Endothelial cell of hepatic sinusoid (primary cell): ENCODE measurements at regions not wholly inside any gene's neighbourhood (a gene's known extent, or its start where the extent isn't known, plus 50 kb on each side); places are given as distances from the start of the nearest gene placed in this dataset.
"Not testable (repeated sequence)": the region's sequence is repeated elsewhere in the genome, so short reads cannot be mapped to it uniquely, and the experiment has no call there.

Experiments used
- in situ Hi-C: cut with HindIII; loops from 2 replicates; pipeline ENCODE4 v1.10.0; 2017; ENCODE audit warnings: low sequenced_read_pairs

DNA sequence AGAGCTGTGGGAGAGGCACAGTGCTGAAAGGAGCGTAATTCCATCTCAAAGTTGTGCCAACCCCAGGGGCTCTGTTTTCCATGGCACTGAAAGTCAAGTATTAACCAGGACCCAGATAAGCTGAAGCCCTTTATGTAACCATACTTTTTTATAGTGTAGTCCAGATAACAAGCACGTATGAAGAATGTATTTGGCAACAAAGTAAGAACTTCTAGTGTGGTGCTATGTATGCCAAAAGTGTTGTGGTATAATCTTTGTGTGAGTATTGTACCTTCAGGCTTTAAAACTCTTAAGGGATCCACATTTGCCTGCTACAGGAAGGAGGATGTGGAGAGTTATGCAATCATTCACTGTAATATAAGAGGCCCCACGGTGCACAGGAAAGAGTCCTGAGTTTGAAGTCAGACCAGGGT lies 129.4 kb downstream of the IBTK start:
- in situ Hi-C loops: loop anchor here (5.0 kb wide), 1 partner anchor 49 kb away; no protein-coding TSS in a partner anchor

DNA sequence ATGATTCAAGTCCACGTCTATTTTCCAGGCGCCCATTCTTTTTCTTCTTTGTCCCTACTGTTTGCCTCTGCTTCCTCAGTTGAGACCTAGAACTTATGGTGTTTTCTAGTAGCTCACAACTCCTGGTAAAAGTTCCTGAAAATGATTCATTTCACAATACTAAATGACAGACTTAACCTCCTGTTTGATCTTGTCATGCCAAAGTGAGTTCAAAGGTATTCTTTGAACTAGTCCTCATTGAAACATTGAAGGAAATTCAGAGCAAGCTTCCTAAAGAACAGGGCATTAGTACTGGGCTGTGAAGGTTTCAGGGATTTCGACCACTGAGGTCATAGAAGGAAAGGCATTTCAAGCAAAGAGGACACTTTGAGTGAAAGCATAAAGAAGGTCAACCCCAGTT lies 132.8 kb downstream of the IBTK start:
- in situ Hi-C loops: loop anchor here (5.0 kb wide), 1 partner anchor 53 kb away; no protein-coding TSS in a partner anchor

DNA sequence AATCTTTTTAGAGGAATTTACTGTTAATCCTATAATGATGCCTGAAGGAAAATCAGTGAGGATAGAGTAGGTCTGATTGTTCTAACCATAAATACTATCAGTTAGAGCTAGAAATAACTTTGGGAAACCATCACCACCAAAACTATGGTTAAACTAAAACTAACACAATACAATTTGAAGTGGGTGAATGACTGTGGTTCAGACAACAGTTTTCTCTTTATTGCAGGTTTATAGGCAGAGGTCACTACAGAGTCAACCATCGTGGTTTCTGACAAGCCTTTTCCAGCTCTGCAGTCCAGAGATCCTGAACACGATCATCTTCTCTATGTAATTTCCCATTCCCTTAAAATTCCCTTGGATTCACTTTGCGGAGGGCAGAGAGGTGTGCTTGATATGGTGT lies 134.3 kb downstream of the IBTK start:
- in situ Hi-C loops: no loop called here

- in situ Hi-C loops: no loop called here
These were observed 135.7 kb downstream of the IBTK start for GRCh38 chr6:82111818-82112217.

DNA sequence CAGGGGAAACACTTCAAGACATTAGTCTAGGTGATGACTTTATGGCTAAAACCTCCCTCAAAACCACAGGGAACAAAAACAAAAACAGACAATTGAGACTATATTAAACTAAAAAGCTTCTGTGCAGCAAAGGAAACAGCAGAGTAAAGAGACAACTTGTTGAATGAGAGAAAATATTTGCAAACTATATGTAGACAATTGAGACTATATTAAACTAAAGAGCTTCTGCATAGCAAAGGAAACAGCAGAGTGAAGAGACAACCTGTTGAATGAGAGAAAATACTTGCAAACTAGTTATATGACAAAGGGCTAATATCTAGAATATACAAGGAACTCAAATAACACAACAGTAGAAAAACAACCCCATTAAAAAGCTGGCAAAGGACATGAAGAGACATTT lies 136.4 kb downstream of the IBTK start:
- in situ Hi-C loops: no loop called here

DNA sequence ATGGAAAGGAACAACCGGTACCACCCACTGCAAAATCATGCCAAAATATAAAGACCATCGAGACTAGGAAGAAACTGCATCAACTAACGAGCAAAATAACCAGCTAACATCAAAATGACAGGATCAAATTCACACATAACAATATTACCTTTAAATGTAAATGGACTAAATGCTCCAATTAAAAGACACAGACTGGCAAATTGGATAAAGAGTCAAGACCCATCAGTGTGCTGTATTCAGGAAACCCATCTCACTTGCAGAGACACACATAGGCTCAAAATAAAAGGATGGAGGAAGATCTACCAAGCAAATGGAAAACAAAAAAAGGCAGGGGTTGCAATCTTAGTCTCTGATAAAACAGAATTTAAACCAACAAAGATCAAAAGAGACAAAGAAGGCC lies 144.4 kb downstream of the IBTK start:
- in situ Hi-C loops: not testable (repeated sequence)

DNA sequence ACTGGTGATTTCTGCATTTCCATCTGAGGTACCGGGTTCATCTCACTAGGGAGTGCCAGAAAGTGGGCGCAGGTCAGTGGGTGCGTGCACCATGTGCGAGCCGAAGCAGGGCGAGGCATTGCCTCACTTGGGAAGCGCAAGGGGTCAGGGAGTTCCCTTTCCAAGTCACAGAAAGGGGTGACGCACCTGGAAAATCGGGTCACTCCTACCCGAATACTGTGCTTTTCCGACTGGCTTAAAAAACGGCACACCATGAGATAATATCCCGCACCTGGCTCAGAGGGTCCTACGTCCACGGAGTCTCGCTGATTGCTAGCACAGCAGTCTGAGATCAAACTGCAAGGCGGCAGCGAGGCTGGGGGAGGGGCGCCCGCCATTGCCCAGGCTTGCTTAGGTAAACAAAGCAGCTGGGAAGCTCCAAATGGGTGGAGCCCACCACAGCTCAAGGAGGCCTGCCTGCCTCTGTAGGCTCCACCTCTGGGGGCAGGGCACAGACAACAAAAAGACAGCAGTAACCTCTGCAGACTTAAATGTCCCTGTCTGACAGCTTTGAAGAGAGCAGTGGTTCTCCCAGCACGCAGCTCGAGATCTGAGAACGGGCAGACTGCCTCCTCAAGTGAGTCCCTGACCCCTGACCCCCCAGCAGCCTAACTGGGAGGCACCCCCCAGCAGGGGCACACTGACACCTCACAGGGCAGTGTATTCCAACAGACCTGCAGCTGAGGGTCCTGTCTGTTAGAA lies 146.0 kb downstream of the IBTK start:
- in situ Hi-C loops: not testable (repeated sequence)

DNA sequence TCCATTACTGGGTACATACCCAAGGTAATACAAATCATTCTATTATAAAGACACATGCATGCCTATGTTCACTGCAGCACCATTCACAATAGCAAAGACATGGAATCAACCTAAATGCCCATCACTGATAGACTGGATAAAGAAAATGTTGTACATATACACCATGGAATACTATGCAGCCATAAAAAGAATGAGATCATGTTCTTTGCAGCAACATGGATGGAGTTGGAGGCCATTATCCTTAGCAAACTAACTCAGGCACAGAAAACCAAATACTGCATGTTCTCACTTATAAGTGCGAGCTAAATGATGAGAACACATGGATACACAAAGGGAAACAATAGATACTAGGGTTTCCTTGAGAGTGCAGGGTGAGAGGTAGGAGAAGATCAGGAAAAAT lies 146.8 kb downstream of the IBTK start:
- in situ Hi-C loops: not testable (repeated sequence)

DNA sequence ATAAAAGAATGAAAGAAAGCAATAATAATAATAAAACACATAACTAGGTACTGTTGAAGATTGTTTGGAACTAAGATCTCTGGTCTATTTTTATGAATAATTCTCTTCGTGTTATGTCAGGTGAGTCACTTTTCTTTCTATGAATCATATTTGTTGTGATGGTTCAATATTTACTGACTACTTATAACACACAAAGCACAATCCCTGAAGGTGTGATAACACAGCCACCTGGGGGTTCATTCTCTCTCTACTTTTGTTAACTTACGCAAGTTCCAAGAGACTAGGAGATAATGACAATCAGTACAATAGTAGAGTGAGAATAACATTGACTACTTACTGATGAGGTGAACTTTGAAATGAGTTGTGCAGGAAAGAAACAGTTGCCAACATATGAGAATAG lies 149.9 kb downstream of the IBTK start:
- in situ Hi-C loops: no loop called here

DNA sequence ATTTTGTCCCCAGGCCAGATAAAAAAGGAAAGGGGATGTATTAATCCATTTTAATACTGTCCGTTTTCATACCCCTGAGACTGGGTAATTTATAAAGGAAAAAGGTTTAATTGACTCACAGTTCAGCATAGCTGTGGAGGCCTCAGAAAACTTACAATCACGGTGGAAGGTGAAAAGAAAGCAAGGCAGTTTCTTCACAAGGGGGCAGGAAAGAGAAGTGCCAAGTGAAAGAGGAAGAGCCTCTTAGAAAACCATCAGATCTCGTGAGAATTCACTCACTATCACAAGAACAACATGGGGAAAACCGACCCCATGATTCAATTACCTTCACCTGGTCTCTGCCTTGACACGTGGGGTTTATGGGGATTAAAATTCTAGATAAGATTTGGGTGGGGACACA lies 152.5 kb downstream of the IBTK start:
- in situ Hi-C loops: no loop called here

GRCh38 chr6:82094166-82094806 lies 153.3 kb downstream of the IBTK start:
- in situ Hi-C loops: no loop called here

- in situ Hi-C loops: no loop called here
These were observed 158.4 kb downstream of the IBTK start for GRCh38 chr6:82088978-82089771.

DNA sequence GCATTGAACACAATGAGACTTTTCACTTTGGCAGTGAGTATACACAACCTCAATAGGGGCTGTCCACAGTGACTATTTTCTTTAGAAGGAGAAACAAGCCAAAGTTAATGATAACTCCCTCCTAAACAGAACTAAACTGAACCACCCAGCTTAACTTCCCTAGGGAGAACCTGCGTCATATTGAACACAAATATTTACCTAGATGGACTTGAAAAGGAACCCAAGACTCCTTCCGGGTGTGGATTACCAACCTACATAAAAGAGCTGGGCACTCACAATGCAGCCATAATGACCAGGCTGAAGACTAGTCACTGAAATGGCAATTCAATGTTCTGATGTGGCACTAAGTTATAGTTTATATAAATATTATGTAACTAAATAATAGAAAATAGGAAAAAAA lies 160.6 kb downstream of the IBTK start:
- in situ Hi-C loops: no loop called here

- in situ Hi-C loops: no loop called here
These were observed 161.8 kb downstream of the IBTK start for GRCh38 chr6:82085701-82086100.

GRCh38 chr6:82084324-82084920 lies 163.1 kb downstream of the IBTK start:
- in situ Hi-C loops: no loop called here

DNA sequence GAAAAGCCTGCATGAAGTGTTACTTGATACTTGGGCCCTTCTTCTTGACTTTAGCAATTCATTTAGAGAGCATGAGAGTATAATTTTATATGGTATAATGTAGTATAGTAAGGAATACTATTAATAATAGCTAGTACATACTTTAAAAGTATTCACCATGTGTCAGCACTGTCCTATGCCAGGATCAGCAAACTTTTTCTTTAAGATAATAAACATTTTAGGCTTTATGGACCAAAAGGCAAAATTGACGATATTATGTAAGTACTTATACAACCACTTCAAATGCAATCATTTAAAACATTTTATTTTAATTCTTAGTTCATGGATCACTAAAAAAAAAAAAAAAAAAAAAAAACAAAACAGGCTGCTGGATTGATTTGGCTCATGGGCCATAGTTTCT lies 163.9 kb downstream of the IBTK start:
- in situ Hi-C loops: no loop called here

GRCh38 chr6:82080767-82081166 lies 166.8 kb downstream of the IBTK start:
- in situ Hi-C loops: no loop called here

- in situ Hi-C loops: no loop called here
These were observed 169.1 kb downstream of the IBTK start for GRCh38 chr6:82078286-82078908.

- in situ Hi-C loops: no loop called here
These were observed 170.6 kb downstream of the IBTK start for GRCh38 chr6:82076916-82077315.

DNA sequence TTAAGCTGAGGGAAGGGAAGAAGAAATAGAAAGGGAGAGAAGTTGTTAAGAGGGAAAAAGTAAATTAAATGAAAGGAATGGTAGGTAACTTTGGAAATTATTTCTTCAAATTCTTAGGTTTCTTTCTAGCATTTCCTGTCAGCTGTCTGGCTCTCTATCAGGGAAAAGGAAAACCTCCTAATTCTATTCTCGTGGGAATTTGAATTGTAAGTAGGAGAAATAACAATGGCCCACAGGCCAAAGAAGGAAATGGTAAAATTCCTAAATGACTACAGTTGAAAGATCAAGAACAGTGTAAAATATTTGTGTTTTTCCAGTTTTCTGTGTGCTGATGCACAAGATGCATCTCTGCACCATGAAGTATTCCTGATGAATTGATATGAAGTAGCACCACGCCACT lies 173.0 kb downstream of the IBTK start:
- in situ Hi-C loops: no loop called here

DNA sequence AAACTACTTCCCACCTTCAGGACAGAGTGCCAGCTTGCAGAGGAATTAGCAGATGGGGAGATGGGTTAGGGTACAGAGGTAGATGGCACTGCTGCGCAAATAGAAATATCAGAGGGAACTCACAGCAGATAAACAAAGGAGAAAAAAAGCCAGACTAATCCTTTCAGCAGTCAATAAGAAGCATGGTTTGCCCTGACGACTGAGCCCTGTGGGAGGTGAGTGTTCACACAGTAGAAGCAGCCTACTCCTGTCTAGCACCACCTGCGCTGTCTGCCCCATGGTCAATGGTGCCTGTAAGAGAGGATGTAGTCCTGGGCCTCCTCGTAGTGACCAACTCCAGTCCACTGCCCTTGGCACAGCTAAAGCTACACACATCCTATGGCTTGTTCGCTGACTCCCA lies 174.1 kb downstream of the IBTK start:
- in situ Hi-C loops: no loop called here
